SK-N-SH (cell line): ENCODE measurements at regions not wholly inside any gene's neighbourhood (a gene's known extent, or its start where the extent isn't known, plus 50 kb on each side); places are given as distances from the start of the nearest gene placed in this dataset.
A peak's percentile ranks its signal among the peaks of the same experiment; 100 is the strongest.

Experiments used
- CTCF ChIA-PET: fragments of 300-600, 350-600 bp; formaldehyde crosslinking; extraction: SDS; loops from one replicate; lab custom pipeline; 2021; lab: Yijun Ruan, JAX
- POLR2A ChIA-PET: fragments of 350-600 bp; sonication (Branson Sonifier 250); formaldehyde crosslinking; extraction: SDS; loops from one replicate; lab custom pipeline; 2020; ENCODE audit warnings: antibody characterized with exemption, inconsistent platforms; lab: Yijun Ruan, JAX
- DNase-seq: peaks from one replicate; pipeline ENCODE4 v3.0.0; 2012
- H2AFZ ChIP-seq: fragments of 200-600 bp; sonication (generic); 2 replicates; pipeline ENCODE4 v1.8.1; 2016; ENCODE audit warnings: antibody characterized with exemption, mild to moderate bottlenecking, low read depth
- H3F3A ChIP-seq: fragments of 200-600 bp; sonication (generic); replicated peaks from 2 replicates; pipeline ENCODE3; 2016; ENCODE audit warnings: antibody characterized with exemption, mild to moderate bottlenecking; ENCODE audit not compliant: insufficient read depth
- H3K27ac ChIP-seq, 2 experiments: fragments of 200-500 bp in 1 of 2; fragments of 200-600 bp in 1 of 2; sonication (Bioruptor generic) in 1 of 2; sonication (generic), shearing (Covaris generic) in 1 of 2; 2 replicates each; pipeline versions ENCODE4 v1.5.1 to v1.6.1; 2014 to 2016; ENCODE audit warnings: low read depth in 2 of 2, inconsistent platforms in 1 of 2, low read length in 1 of 2, mild to moderate bottlenecking in 1 of 2, mixed read lengths in 1 of 2
- H3K27me3 ChIP-seq: fragments of 200-600 bp; sonication (generic), shearing (Covaris generic); 2 replicates; pipeline ENCODE4 v1.6.1; 2016; ENCODE audit warnings: mixed run types; ENCODE audit not compliant: insufficient read depth
- H3K36me3 ChIP-seq, 2 experiments: fragments of 200-500 bp in 1 of 2; fragments of 200-600 bp in 1 of 2; sonication (Bioruptor generic) in 1 of 2; sonication (generic) in 1 of 2; replicated peaks in 1 of 2; 2 replicates each; pipeline versions ENCODE3 to v1.5.1; 2014 to 2016; ENCODE audit warnings: low read length in 1 of 2, mild to moderate bottlenecking in 1 of 2; ENCODE audit not compliant: insufficient read depth in 2 of 2, control insufficient read depth in 1 of 2
- H3K4me1 ChIP-seq, 2 experiments: fragments of 200-500 bp in 1 of 2; fragments of 200-600 bp in 1 of 2; sonication (Bioruptor generic) in 1 of 2; sonication (generic), shearing (Covaris generic) in 1 of 2; 2 replicates each; pipeline versions ENCODE4 v1.5.1 to v1.6.1; 2014 to 2016; ENCODE audit warnings: low read depth in 1 of 2, low read length in 1 of 2, mixed run types in 1 of 2; ENCODE audit not compliant: insufficient read depth in 2 of 2, control insufficient read depth in 1 of 2
- H3K4me2 ChIP-seq: fragments of 200-600 bp; sonication (generic), shearing (Covaris generic); 2 replicates; pipeline ENCODE4 v1.6.1; 2017; ENCODE audit warnings: mixed run types
- H3K4me3 ChIP-seq, 2 experiments: fragments of 200-500 bp in 1 of 2; fragments of 200-600 bp in 1 of 2; sonication (Bioruptor generic) in 1 of 2; sonication (generic), shearing (Covaris generic) in 1 of 2; 2 replicates each; pipeline versions ENCODE4 v1.5.1 to v1.8.1; 2014 to 2016; ENCODE audit warnings: low read depth in 2 of 2, inconsistent platforms in 1 of 2, low read length in 1 of 2, mild to moderate bottlenecking in 1 of 2, mixed read lengths in 1 of 2, moderate library complexity in 1 of 2
- H3K79me2 ChIP-seq: fragments of 200-600 bp; sonication (generic); 2 replicates; pipeline ENCODE4 v1.8.1; 2017; ENCODE audit warnings: mild to moderate bottlenecking; ENCODE audit not compliant: insufficient read depth
- H3K9ac ChIP-seq: fragments of 200-600 bp; sonication (generic); 2 replicates; pipeline ENCODE4 v1.6.1; 2017; ENCODE audit warnings: mixed run types
- H3K9me2 ChIP-seq: fragments of 200-600 bp; sonication (generic); 2 replicates; pipeline ENCODE4 v1.6.1; 2017; ENCODE audit warnings: mixed run types
- H3K9me3 ChIP-seq: fragments of 200-600 bp; sonication (generic); 2 replicates; pipeline ENCODE4 v1.6.1; 2017; ENCODE audit warnings: mixed run types, mild to moderate bottlenecking, moderate library complexity
- H4K20me1 ChIP-seq: fragments of 200-600 bp; sonication (generic); 2 replicates; pipeline ENCODE4 v1.6.1; 2017; ENCODE audit warnings: mild to moderate bottlenecking, mixed run types; ENCODE audit not compliant: insufficient read depth
- CHD2 ChIP-seq: fragments of 150-350 bp; IDR thresholded peaks from 2 replicates; pipeline ENCODE4 v1.6.1; 2018; ENCODE audit warnings: low read length; ENCODE audit not compliant: partially characterized antibody
- EP300 ChIP-seq, 2 experiments: IDR thresholded peaks; 2 replicates each; pipeline versions ENCODE4 v1.4.0 to v1.6.1; 2012; ENCODE audit warnings: borderline replicate concordance in 1 of 2, low read depth in 1 of 2, low read length in 1 of 2
- EZH2phosphoT487 ChIP-seq: fragments of 200-600 bp; sonication (generic); IDR thresholded peaks from 2 replicates; pipeline ENCODE4 v1.6.1; 2017; ENCODE audit warnings: low read depth, mixed run types, mild to moderate bottlenecking, antibody characterized with exemption, moderate library complexity, borderline replicate concordance
- FOSL2 ChIP-seq: IDR thresholded peaks from 2 replicates; pipeline ENCODE4 v1.4.0; 2012; ENCODE audit warnings: low read depth, mild to moderate bottlenecking, moderate library complexity, borderline replicate concordance
- FOXJ3 ChIP-seq: sonication (generic); formaldehyde crosslinking; IDR thresholded peaks from 2 replicates; pipeline ENCODE4 v1.5.1; 2020; ENCODE audit warnings: mild to moderate bottlenecking, missing genetic modification reagents
- FOXM1 ChIP-seq: IDR thresholded peaks from 2 replicates; pipeline ENCODE4 v1.4.0; 2012; ENCODE audit warnings: low read depth, mild to moderate bottlenecking
- GABPA ChIP-seq: IDR thresholded peaks from 2 replicates; pipeline ENCODE4 v1.4.0; 2012; ENCODE audit warnings: low read depth, mild to moderate bottlenecking
- IRF3 ChIP-seq: fragments of 150-350 bp; IDR thresholded peaks from 2 replicates; pipeline ENCODE4 v1.6.1; 2016; ENCODE audit warnings: mild to moderate bottlenecking, low read depth, low read length
- MXI1 ChIP-seq: IDR thresholded peaks from 2 replicates; pipeline ENCODE4 v1.6.1; 2012; ENCODE audit warnings: mild to moderate bottlenecking, low read depth, low read length, improper control_type of control experiment
- NRF1 ChIP-seq: IDR thresholded peaks from 2 replicates; pipeline ENCODE4 v1.6.1; 2012; ENCODE audit warnings: low read depth, mild to moderate bottlenecking, low read length
- PBX3 ChIP-seq: IDR thresholded peaks from 2 replicates; pipeline ENCODE4; 2012
- RAD21 ChIP-seq: IDR thresholded peaks from 2 replicates; pipeline ENCODE4 v1.6.1; 2012; ENCODE audit warnings: mild to moderate bottlenecking, low read length
- RFX5 ChIP-seq: IDR thresholded peaks from 2 replicates; pipeline ENCODE4 v1.6.1; 2012; ENCODE audit warnings: mild to moderate bottlenecking, improper control_type of control experiment, low read length
- SMC3 ChIP-seq: IDR thresholded peaks from 2 replicates; pipeline ENCODE4 v1.6.1; 2012; ENCODE audit warnings: low read depth, low read length, improper control_type of control experiment
- TCF12 ChIP-seq: IDR thresholded peaks from 2 replicates; pipeline ENCODE4 v1.4.0; 2012
- WGBS: methylation state at CpG from one replicate; pipeline ENCODE4 v1.1.6; 2017; ENCODE audit warnings: low lambda C conversion rate; 5-methylcytosine and 5-hydroxymethylcytosine counted together
- TF ChIP-seq, protein P1 (sequence below): IDR thresholded peaks from 2 replicates; pipeline ENCODE4 v1.4.0; 2012; ENCODE audit warnings: low read depth, borderline replicate concordance
- TF ChIP-seq, protein P2 (sequence below): IDR thresholded peaks from 2 replicates; pipeline ENCODE4 v1.6.1; 2012; ENCODE audit warnings: mild to moderate bottlenecking, low read depth, low read length, moderate library complexity
- TF ChIP-seq, protein P3 (sequence below): IDR thresholded peaks from 2 replicates; pipeline ENCODE4 v1.4.0; 2012; ENCODE audit warnings: low read depth

GRCh38 chr9:30579810-30580209 lies 1804.6 kb upstream of the ACO1 start:
- WGBS: 26% methylated on average over 1 of the region's 1 CpG
- TF ChIP-seq, protein P1, sequence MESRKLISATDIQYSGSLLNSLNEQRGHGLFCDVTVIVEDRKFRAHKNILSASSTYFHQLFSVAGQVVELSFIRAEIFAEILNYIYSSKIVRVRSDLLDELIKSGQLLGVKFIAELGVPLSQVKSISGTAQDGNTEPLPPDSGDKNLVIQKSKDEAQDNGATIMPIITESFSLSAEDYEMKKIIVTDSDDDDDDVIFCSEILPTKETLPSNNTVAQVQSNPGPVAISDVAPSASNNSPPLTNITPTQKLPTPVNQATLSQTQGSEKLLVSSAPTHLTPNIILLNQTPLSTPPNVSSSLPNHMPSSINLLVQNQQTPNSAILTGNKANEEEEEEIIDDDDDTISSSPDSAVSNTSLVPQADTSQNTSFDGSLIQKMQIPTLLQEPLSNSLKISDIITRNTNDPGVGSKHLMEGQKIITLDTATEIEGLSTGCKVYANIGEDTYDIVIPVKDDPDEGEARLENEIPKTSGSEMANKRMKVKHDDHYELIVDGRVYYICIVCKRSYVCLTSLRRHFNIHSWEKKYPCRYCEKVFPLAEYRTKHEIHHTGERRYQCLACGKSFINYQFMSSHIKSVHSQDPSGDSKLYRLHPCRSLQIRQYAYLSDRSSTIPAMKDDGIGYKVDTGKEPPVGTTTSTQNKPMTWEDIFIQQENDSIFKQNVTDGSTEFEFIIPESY: no peak
- TF ChIP-seq TCF12: no peak
- TF ChIP-seq NRF1: no peak
- no peaks in the 10 kb centered on the region for H3K36me3 ChIP-seq
- no peak overlapping the region for H3K27ac ChIP-seq
- no peak overlapping the region for H3K9ac ChIP-seq
- no peak overlapping the region for H2AFZ ChIP-seq
- H3F3A ChIP-seq: peaks cover 6% of the 10 kb centered on the region
- no peaks in the 10 kb centered on the region for H3K4me1 ChIP-seq
- no peak overlapping the region for H3K4me2 ChIP-seq
- DNase-seq: no peak
- POLR2A ChIA-PET: no interaction called here
- CTCF ChIA-PET: no interaction called here
- H4K20me1 ChIP-seq: no peaks in the 10 kb centered on the region
- H3K9me2 ChIP-seq: no peaks in the 10 kb centered on the region
- H3K27me3 ChIP-seq: no peaks in the 10 kb centered on the region
- no peak overlapping the region for H3K4me3 ChIP-seq
- no peaks in the 10 kb centered on the region for H3K9me3 ChIP-seq
- H3K79me2 ChIP-seq: no peaks in the 10 kb centered on the region

- H3K27ac ChIP-seq: no peak overlapping the region
- no peaks in the 10 kb centered on the region for H4K20me1 ChIP-seq
- H3K36me3 ChIP-seq: no peaks in the 10 kb centered on the region
- no peak overlapping the region for H3K4me3 ChIP-seq
- no peaks in the 10 kb centered on the region for H3K27me3 ChIP-seq
- no peaks in the 10 kb centered on the region for H3K79me2 ChIP-seq
- H3F3A ChIP-seq: peaks cover 6% of the 10 kb centered on the region
- WGBS: 45% methylated on average over 2 of the region's 2 CpGs
- no peak for DNase-seq
- H3K4me2 ChIP-seq: no peak overlapping the region
- H2AFZ ChIP-seq: peak overlapping the region; percentile 35
- H3K9me3 ChIP-seq: no peaks in the 10 kb centered on the region
- H3K9me2 ChIP-seq: no peaks in the 10 kb centered on the region
- H3K9ac ChIP-seq: no peak overlapping the region
- POLR2A ChIA-PET: no interaction called here
- CTCF ChIA-PET: no interaction called here
- H3K4me1 ChIP-seq: no peaks in the 10 kb centered on the region
- no peak for TF ChIP-seq SMC3
- no peak for TF ChIP-seq FOXJ3 (CRISPR knock-in tag)
- TF ChIP-seq EP300 (IDR thresholded peaks at IDR 0.05; ENCODE audit: borderline replicate concordance in 1 of 2, low read depth in 1 of 2, low read length in 1 of 2): no peak
- TF ChIP-seq MXI1: no peak
- TF ChIP-seq RFX5: no peak
- TF ChIP-seq EZH2phosphoT487: no peak
- TF ChIP-seq, protein P1: no peak
- TF ChIP-seq, protein P2, sequence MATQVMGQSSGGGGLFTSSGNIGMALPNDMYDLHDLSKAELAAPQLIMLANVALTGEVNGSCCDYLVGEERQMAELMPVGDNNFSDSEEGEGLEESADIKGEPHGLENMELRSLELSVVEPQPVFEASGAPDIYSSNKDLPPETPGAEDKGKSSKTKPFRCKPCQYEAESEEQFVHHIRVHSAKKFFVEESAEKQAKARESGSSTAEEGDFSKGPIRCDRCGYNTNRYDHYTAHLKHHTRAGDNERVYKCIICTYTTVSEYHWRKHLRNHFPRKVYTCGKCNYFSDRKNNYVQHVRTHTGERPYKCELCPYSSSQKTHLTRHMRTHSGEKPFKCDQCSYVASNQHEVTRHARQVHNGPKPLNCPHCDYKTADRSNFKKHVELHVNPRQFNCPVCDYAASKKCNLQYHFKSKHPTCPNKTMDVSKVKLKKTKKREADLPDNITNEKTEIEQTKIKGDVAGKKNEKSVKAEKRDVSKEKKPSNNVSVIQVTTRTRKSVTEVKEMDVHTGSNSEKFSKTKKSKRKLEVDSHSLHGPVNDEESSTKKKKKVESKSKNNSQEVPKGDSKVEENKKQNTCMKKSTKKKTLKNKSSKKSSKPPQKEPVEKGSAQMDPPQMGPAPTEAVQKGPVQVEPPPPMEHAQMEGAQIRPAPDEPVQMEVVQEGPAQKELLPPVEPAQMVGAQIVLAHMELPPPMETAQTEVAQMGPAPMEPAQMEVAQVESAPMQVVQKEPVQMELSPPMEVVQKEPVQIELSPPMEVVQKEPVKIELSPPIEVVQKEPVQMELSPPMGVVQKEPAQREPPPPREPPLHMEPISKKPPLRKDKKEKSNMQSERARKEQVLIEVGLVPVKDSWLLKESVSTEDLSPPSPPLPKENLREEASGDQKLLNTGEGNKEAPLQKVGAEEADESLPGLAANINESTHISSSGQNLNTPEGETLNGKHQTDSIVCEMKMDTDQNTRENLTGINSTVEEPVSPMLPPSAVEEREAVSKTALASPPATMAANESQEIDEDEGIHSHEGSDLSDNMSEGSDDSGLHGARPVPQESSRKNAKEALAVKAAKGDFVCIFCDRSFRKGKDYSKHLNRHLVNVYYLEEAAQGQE: no peak
- TF ChIP-seq PBX3: no peak
- TF ChIP-seq GABPA: no peak
- no peak for TF ChIP-seq RAD21
- no peak for TF ChIP-seq TCF12
- no peak for TF ChIP-seq FOXM1
- TF ChIP-seq, protein P3, sequence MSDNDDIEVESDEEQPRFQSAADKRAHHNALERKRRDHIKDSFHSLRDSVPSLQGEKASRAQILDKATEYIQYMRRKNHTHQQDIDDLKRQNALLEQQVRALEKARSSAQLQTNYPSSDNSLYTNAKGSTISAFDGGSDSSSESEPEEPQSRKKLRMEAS: no peak
- no peak for TF ChIP-seq NRF1
- TF ChIP-seq FOSL2: no peak
- no peak for TF ChIP-seq IRF3
- TF ChIP-seq CHD2: no peak
These were observed 1802.2 kb upstream of the ACO1 start for GRCh38 chr9:30582240-30582639.
